NCI-H2081 treated with DMSO at 0.1 percent for 48 hours (cell line): ENCODE measurements at regions not wholly inside any gene's neighbourhood (a gene's known extent, or its start where the extent isn't known, plus 50 kb on each side); places are given as distances from the start of the nearest gene placed in this dataset.
A peak's percentile ranks its signal among the peaks of the same experiment; 100 is the strongest.
"Not testable (repeated sequence)": the region's sequence is repeated elsewhere in the genome, so short reads cannot be mapped to it uniquely, and the experiment has no call there.

ENCODE experiments used
- DNase-seq: peaks from one replicate; lab custom pipeline; 2025; lab: John Stamatoyannopoulos, UW

GRCh38 chr7:13092708-13093005 is 405.2 kb downstream of the ARL4A start:
- no peak for DNase-seq

GRCh38 chr7:13093160-13093559 is 405.7 kb downstream of the ARL4A start:
- peak; percentile 63 for DNase-seq

- DNase-seq = no peak
Measured at GRCh38 chr7:13097499-13097898, 410.1 kb downstream of the ARL4A start.

GRCh38 chr7:13098161-13098560 is 410.7 kb downstream of the ARL4A start:
- DNase-seq = no peak

GRCh38 chr7:13099154-13099795 is 411.8 kb downstream of the ARL4A start:
- DNase-seq = no peak

- no peak for DNase-seq
Measured at GRCh38 chr7:13104128-13104527, 416.7 kb downstream of the ARL4A start.

GRCh38 chr7:13105209-13105608 is 417.8 kb downstream of the ARL4A start:
- DNase-seq = no peak

GRCh38 chr7:13106513-13106912 is 419.1 kb downstream of the ARL4A start:
- no peak for DNase-seq

- DNase-seq = no peak
Measured at GRCh38 chr7:13107291-13107690, 419.9 kb downstream of the ARL4A start.

GRCh38 chr7:13108061-13108460 is 420.6 kb downstream of the ARL4A start:
- DNase-seq = no peak

GRCh38 chr7:13109201-13109600 is 421.8 kb downstream of the ARL4A start:
- DNase-seq = no peak

GRCh38 chr7:13110107-13110506 is 422.7 kb downstream of the ARL4A start:
- no peak for DNase-seq

- DNase-seq = no peak
Measured at GRCh38 chr7:13111230-13111629, 423.8 kb downstream of the ARL4A start.

- not testable (repeated sequence) for DNase-seq
Measured at GRCh38 chr7:13114240-13114639, 426.8 kb downstream of the ARL4A start.

GRCh38 chr7:13115157-13115772 is 427.8 kb downstream of the ARL4A start:
- DNase-seq = no peak

GRCh38 chr7:13115855-13116254 is 428.4 kb downstream of the ARL4A start:
- DNase-seq = no peak

- peak; percentile 17 for DNase-seq
Measured at GRCh38 chr7:13117103-13117502, 429.7 kb downstream of the ARL4A start.

GRCh38 chr7:13117592-13117991 is 430.2 kb downstream of the ARL4A start:
- DNase-seq = no peak

GRCh38 chr7:13124629-13125028 is 437.2 kb downstream of the ARL4A start:
- DNase-seq = not testable (repeated sequence)

- no peak for DNase-seq
Measured at GRCh38 chr7:13126347-13126746, 438.9 kb downstream of the ARL4A start.

- DNase-seq = no peak
Measured at GRCh38 chr7:13130321-13130720, 442.9 kb downstream of the ARL4A start.

GRCh38 chr7:13130906-13131305 is 443.5 kb downstream of the ARL4A start:
- not testable (repeated sequence) for DNase-seq

- no peak for DNase-seq
Measured at GRCh38 chr7:13132314-13132713, 444.9 kb downstream of the ARL4A start.

- not testable (repeated sequence) for DNase-seq
Measured at GRCh38 chr7:13136345-13136744, 448.9 kb downstream of the ARL4A start.
